ENCODE measurements at regions not wholly inside any gene's neighbourhood (a gene's known extent, or its start where the extent isn't known, plus 50 kb on each side); places are given as distances from the start of the nearest gene placed in this dataset.

GRCh38 chr2:113376253-113376912, 61.1 kb upstream of the ZNG1B start:
- TF ChIP-seq TAF1 (IDR thresholded peaks at IDR 0.05; ENCODE audit: borderline replicate concordance, low read depth, low read length) (no peak), POLR2A (IDR thresholded peaks at IDR 0.05; ENCODE audit: low read depth, low read length) (no peak)

Data from GM12892 (cell line).